ENCODE measurements at regions not wholly inside any gene's neighbourhood (a gene's known extent, or its start where the extent isn't known, plus 50 kb on each side); places are given as distances from the start of the nearest gene placed in this dataset.

DNA sequence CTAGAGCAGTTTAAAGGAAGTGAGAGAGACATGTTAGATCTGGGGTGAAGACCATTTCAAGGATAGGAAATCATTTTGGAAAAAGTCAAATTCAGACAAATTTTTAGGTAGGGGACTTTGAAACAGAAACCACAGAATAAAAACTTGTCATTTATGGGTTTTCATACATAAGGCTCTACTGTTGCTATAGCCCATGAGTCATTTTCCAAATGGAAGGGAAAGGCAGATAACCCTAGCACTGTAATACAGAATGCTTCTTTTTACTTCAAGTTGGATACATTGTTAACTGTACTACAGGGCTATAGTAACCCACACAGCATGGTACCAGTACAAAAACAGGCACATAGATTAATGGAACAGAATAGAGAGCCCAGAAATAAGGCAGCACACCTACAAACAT lies 455.4 kb downstream of the EBF1 start:
- Histone ChIP-seq H3K36me3 (no peaks in the 10 kb centered on the region), H3K27ac (no peak overlapping the region), H3K4me3 (replicated peaks in 1 of 3) (no peak overlapping the region), H3K4me1 (no peaks in the 10 kb centered on the region), H3K9me3 (no peaks in the 10 kb centered on the region), H3K27me3 (no peaks in the 10 kb centered on the region)
- intact Hi-C loops (cut with DNase I): no loop called here
- DNase-seq: no peak
- TF ChIP-seq POLR2A (IDR thresholded peaks at IDR 0.05): no peak
- TF ChIP-seq, protein P1, sequence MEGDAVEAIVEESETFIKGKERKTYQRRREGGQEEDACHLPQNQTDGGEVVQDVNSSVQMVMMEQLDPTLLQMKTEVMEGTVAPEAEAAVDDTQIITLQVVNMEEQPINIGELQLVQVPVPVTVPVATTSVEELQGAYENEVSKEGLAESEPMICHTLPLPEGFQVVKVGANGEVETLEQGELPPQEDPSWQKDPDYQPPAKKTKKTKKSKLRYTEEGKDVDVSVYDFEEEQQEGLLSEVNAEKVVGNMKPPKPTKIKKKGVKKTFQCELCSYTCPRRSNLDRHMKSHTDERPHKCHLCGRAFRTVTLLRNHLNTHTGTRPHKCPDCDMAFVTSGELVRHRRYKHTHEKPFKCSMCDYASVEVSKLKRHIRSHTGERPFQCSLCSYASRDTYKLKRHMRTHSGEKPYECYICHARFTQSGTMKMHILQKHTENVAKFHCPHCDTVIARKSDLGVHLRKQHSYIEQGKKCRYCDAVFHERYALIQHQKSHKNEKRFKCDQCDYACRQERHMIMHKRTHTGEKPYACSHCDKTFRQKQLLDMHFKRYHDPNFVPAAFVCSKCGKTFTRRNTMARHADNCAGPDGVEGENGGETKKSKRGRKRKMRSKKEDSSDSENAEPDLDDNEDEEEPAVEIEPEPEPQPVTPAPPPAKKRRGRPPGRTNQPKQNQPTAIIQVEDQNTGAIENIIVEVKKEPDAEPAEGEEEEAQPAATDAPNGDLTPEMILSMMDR (IDR thresholded peaks at IDR 0.05): no peak

DNA sequence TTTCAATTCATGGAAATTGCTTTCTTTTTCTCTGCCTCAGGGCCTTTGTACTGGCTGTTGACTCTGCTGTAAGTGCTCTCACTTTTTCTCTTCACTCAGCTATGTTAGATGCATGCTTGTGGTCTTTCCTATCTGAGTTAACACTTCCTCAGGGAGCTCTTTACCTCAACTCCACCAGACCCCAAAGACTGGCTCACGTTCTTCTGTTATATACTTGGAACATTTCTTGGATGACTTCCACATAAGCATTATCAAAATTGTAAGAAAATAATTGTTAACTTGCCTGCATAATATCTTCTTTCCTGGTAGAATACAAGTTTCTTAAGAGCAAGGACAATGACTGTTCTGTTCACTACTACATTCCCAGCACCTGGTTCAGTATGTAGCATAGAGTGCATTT lies 455.9 kb downstream of the EBF1 start:
- Histone ChIP-seq H3K4me3 (replicated peaks in 1 of 3) (no peak overlapping the region), H3K27ac (no peak overlapping the region), H3K9me3 (no peaks in the 10 kb centered on the region), H3K27me3 (no peaks in the 10 kb centered on the region), H3K36me3 (no peaks in the 10 kb centered on the region), H3K4me1 (no peaks in the 10 kb centered on the region)
- intact Hi-C loops (cut with DNase I): no loop called here
- TF ChIP-seq POLR2A (IDR thresholded peaks at IDR 0.05): no peak
- TF ChIP-seq, protein P1 (IDR thresholded peaks at IDR 0.05): no peak
- no peak for DNase-seq
- 78 to 79% methylated on average over 1 of the region's 1 CpG for WGBS, 2 donors

DNA sequence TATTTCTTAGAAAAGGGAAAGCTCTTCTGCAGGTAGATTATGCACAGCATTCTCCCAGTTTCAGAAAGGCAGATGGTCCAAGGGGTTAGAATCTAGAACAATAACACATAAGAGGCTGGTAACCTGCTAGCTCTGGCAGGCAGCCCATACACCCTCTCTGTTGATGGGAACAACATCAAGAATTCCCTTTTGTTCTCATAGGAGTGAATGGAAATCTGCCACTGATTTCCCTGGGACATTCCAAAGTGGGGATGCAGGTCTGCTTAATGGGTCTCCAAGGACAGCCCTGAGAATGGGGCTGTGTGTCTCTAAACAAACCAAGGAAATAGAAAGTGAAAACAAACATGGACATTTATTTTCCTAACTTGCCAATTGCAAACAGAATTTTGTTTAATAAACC lies 456.8 kb downstream of the EBF1 start:
- no peak overlapping the region for H3K4me3 ChIP-seq (replicated peaks in 1 of 3)
- TF ChIP-seq POLR2A (IDR thresholded peaks at IDR 0.05): no peak
- TF ChIP-seq, protein P1 (IDR thresholded peaks at IDR 0.05): no peak
- H3K4me1 ChIP-seq: no peaks in the 10 kb centered on the region
- H3K27ac ChIP-seq: no peak overlapping the region
- no peaks in the 10 kb centered on the region for H3K36me3 ChIP-seq
- intact Hi-C loops (cut with DNase I): no loop called here
- H3K9me3 ChIP-seq: no peaks in the 10 kb centered on the region
- no peaks in the 10 kb centered on the region for H3K27me3 ChIP-seq
- DNase-seq: no peak

DNA sequence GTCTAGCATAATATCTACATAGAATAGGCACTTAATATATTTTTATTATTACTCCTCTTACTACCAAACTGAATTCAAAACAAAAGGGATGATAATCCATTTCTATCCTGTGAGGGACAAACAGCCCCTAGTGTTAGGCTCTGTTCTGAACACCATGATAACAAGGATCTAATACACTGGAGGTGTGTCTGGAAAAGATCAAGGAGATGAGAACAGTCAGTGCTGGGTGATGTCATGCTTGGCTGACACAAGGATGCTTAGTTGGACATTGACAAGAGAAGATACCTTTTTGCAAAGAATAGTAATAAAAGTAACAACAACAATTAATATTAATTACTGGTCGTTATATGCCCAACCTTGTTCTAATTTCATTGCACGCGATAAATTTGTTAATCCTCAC lies 458.7 kb downstream of the EBF1 start:
- H3K9me3 ChIP-seq: no peaks in the 10 kb centered on the region
- intact Hi-C loops (cut with DNase I): no loop called here
- no peak overlapping the region for H3K4me3 ChIP-seq (replicated peaks in 1 of 3)
- no peaks in the 10 kb centered on the region for H3K27me3 ChIP-seq
- WGBS, 2 donors: 92 to 96% methylated on average over 3 of the region's 3 CpGs
- no peak for DNase-seq
- no peaks in the 10 kb centered on the region for H3K36me3 ChIP-seq
- H3K27ac ChIP-seq: no peak overlapping the region
- no peaks in the 10 kb centered on the region for H3K4me1 ChIP-seq
- TF ChIP-seq, protein P1 (IDR thresholded peaks at IDR 0.05): no peak
- TF ChIP-seq POLR2A (IDR thresholded peaks at IDR 0.05): no peak

DNA sequence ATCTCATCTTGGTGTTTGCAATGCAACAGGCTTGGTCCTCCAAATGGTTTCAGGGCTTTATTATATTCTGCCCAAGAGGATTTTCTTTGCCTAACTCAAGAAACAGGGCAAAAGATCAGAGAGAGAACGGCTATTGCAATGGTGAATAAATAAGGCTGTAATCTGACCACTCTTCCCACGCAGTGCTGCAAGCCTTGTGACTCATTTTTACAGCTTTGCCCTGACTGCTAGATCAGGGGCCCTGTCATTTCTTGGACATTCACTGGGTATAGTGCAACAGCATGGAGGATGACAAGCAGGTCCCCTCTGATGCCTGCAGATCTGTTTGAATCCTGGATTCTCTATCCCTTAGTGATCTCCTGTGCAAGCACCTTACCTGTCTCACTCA lies 459.1 kb downstream of the EBF1 start:
- intact Hi-C loops (cut with DNase I): no loop called here
- H3K4me3 ChIP-seq (replicated peaks in 1 of 3): no peak overlapping the region
- no peaks in the 10 kb centered on the region for H3K27me3 ChIP-seq
- H3K36me3 ChIP-seq: no peaks in the 10 kb centered on the region
- WGBS, 2 donors: 78 to 100% methylated on average over 2 of the region's 2 CpGs
- TF ChIP-seq, protein P1 (IDR thresholded peaks at IDR 0.05): no peak
- TF ChIP-seq POLR2A (IDR thresholded peaks at IDR 0.05): no peak
- no peak for DNase-seq
- H3K4me1 ChIP-seq: no peaks in the 10 kb centered on the region
- no peaks in the 10 kb centered on the region for H3K9me3 ChIP-seq
- H3K27ac ChIP-seq: no peak overlapping the region

Data from thyroid gland (tissue), 4 donors.